Stimulated activated CD4-positive, alpha-beta T cell treated with anti-CD3 and anti-CD28 coated beads, TNF-alpha, amount 100 ng/mL, for 24 hours (primary cell): ENCODE measurements at regions not wholly inside any gene's neighbourhood (a gene's known extent, or its start where the extent isn't known, plus 50 kb on each side); places are given as distances from the start of the nearest gene placed in this dataset.
"Not testable (repeated sequence)": the region's sequence is repeated elsewhere in the genome, so short reads cannot be mapped to it uniquely, and the experiment has no call there.

Experiments
- DNase-seq, 3 experiments: peaks; one replicate each; pipeline ENCODE4 v3.0.0-alpha.2; 2020; ENCODE audit warnings: low read depth in 3 of 3

GRCh38 chr11:130526846-130527245 is 78.4 kb downstream of the ADAMTS15 start:
- no peak for DNase-seq

- DNase-seq, result no peak
These were observed 79.3 kb downstream of the ADAMTS15 start for GRCh38 chr11:130527636-130528297.

GRCh38 chr11:130528298-130529261 is 80.1 kb downstream of the ADAMTS15 start:
- no peak for DNase-seq

- DNase-seq, result no peak
These were observed 80.9 kb downstream of the ADAMTS15 start for GRCh38 chr11:130529366-130529765.

GRCh38 chr11:130531061-130531460 is 82.6 kb downstream of the ADAMTS15 start:
- DNase-seq, result no peak

- no peak for DNase-seq
These were observed 84.8 kb downstream of the ADAMTS15 start for GRCh38 chr11:130533113-130533798.

GRCh38 chr11:130533871-130534270 is 85.4 kb downstream of the ADAMTS15 start:
- DNase-seq, result no peak

- DNase-seq, result no peak
These were observed 86.1 kb downstream of the ADAMTS15 start for GRCh38 chr11:130534551-130534950.

GRCh38 chr11:130535520-130535919 is 87.1 kb downstream of the ADAMTS15 start:
- DNase-seq, result no peak

- no peak for DNase-seq
These were observed 87.9 kb downstream of the ADAMTS15 start for GRCh38 chr11:130536106-130537040.

- DNase-seq, result not testable (repeated sequence)
These were observed 91.2 kb downstream of the ADAMTS15 start for GRCh38 chr11:130539680-130540079.

- DNase-seq, result no peak
These were observed 95.8 kb downstream of the ADAMTS15 start for GRCh38 chr11:130544266-130544665.

GRCh38 chr11:130545449-130546072 is 97.1 kb downstream of the ADAMTS15 start:
- no peak for DNase-seq

- no peak for DNase-seq
These were observed 98.0 kb downstream of the ADAMTS15 start for GRCh38 chr11:130546438-130546837.

GRCh38 chr11:130546901-130547694 is 98.7 kb downstream of the ADAMTS15 start:
- no peak for DNase-seq

- DNase-seq, result no peak
These were observed 99.5 kb downstream of the ADAMTS15 start for GRCh38 chr11:130547761-130548490.

GRCh38 chr11:130548491-130548833 is 100.0 kb downstream of the ADAMTS15 start:
- DNase-seq, result no peak

- DNase-seq, result no peak
These were observed 101.1 kb downstream of the ADAMTS15 start for GRCh38 chr11:130549393-130549999.

GRCh38 chr11:130550150-130550549 is 101.7 kb downstream of the ADAMTS15 start:
- DNase-seq, result no peak
